WTC11 (cell line): ENCODE measurements at regions not wholly inside any gene's neighbourhood (a gene's known extent, or its start where the extent isn't known, plus 50 kb on each side); places are given as distances from the start of the nearest gene placed in this dataset.

Experiments used
- ATAC-seq: fragments of 200-7000 bp; cut with Tn5 transposase; 2 replicates; pipeline ENCODE4 v1.10.0; 2021; ENCODE audit warnings: mild to moderate bottlenecking, moderate library complexity
- CTCF ChIA-PET: fragments of 300-600 bp; sonication (Branson Sonifier 250); formaldehyde crosslinking; loops from one replicate; lab custom pipeline; 2021; ENCODE audit warnings: antibody characterized with exemption; lab: Charles Lee
- POLR2A ChIA-PET: fragments of 350-600 bp; sonication (Branson Sonifier 250); formaldehyde crosslinking; loops from one replicate; lab custom pipeline; 2021; ENCODE audit warnings: antibody characterized with exemption; lab: Charles Lee
- DNase-seq: peaks from one replicate; pipeline ENCODE4 v3.0.0; 2021; ENCODE audit warnings: low spot score
- H3K27ac Mint-ChIP-seq: 2 replicates; pipeline ENCODE4 v1.8.0; 2021; ENCODE audit warnings: mixed read lengths
- H3K27me3 Mint-ChIP-seq: 2 replicates; pipeline ENCODE4 v1.8.0; 2021; ENCODE audit warnings: low read depth, mild to moderate bottlenecking, moderate library complexity, mixed read lengths
- H3K36me3 Mint-ChIP-seq: 2 replicates; pipeline ENCODE4 v1.8.0; 2021; ENCODE audit warnings: mixed read lengths
- H3K4me1 Mint-ChIP-seq: 2 replicates; pipeline ENCODE4 v1.8.0; 2022; ENCODE audit warnings: mixed read lengths
- H3K4me3 Mint-ChIP-seq: 2 replicates; pipeline ENCODE4 v1.8.0; 2021; ENCODE audit warnings: mild to moderate bottlenecking, moderate library complexity, mixed read lengths
- H3K9me3 Mint-ChIP-seq: 2 replicates; pipeline ENCODE4 v1.8.0; 2021; ENCODE audit warnings: mixed read lengths
- EMX1 ChIP-seq: fragments of 250-450 bp; sonication (Bioruptor Pico); IDR thresholded peaks from 2 replicates; pipeline ENCODE4 v1.8.0; 2021; ENCODE audit warnings: mild to moderate bottlenecking
- FOXJ3 ChIP-seq: sonication (generic); formaldehyde crosslinking; IDR thresholded peaks from 2 replicates; pipeline ENCODE4 v1.9.0; 2021; ENCODE audit warnings: missing genetic modification reagents, mild to moderate bottlenecking, borderline replicate concordance
- FOXP1 ChIP-seq: sonication (generic); formaldehyde crosslinking; IDR thresholded peaks from 2 replicates; pipeline ENCODE4 v1.8.0; 2022; ENCODE audit warnings: missing genetic modification reagents, mild to moderate bottlenecking, moderate library complexity, borderline replicate concordance
- KAT7 ChIP-seq: sonication (generic); formaldehyde crosslinking; IDR thresholded peaks from 2 replicates; pipeline ENCODE4 v1.8.1; 2023; ENCODE audit warnings: missing genetic modification reagents, mild to moderate bottlenecking, borderline replicate concordance
- NR2C2 ChIP-seq: sonication (generic); formaldehyde crosslinking; IDR thresholded peaks from 2 replicates; pipeline ENCODE4 v1.8.0; 2022; ENCODE audit warnings: mild to moderate bottlenecking, missing genetic modification reagents
- RELA ChIP-seq: sonication (generic); formaldehyde crosslinking; IDR thresholded peaks from 2 replicates; pipeline ENCODE4 v1.8.1; 2022; ENCODE audit warnings: missing genetic modification reagents, mild to moderate bottlenecking, borderline replicate concordance
- SOX15 ChIP-seq: fragments of 250-450 bp; sonication (Bioruptor Pico); IDR thresholded peaks from 2 replicates; pipeline ENCODE4 v1.9.0; 2021; ENCODE audit warnings: mild to moderate bottlenecking
- ZNF138 ChIP-seq: sonication (generic); formaldehyde crosslinking; conservative IDR thresholded peaks from 2 replicates; pipeline ENCODE4 v1.8.1; 2022; ENCODE audit warnings: mild to moderate bottlenecking, moderate library complexity, missing genetic modification reagents
- ZNF281 ChIP-seq: sonication (generic); formaldehyde crosslinking; IDR thresholded peaks from 2 replicates; pipeline ENCODE4 v1.8.0; 2023; ENCODE audit warnings: mild to moderate bottlenecking, missing genetic modification reagents
- ZNF396 ChIP-seq: fragments of 250-450 bp; sonication (Bioruptor Pico); IDR thresholded peaks from 2 replicates; pipeline ENCODE4 v1.8.0; 2021; ENCODE audit warnings: mild to moderate bottlenecking, moderate library complexity, borderline replicate concordance
- ZNF512 ChIP-seq: sonication (generic); formaldehyde crosslinking; IDR thresholded peaks from 2 replicates; pipeline ENCODE4 v1.8.1; 2022; ENCODE audit warnings: missing genetic modification reagents, borderline replicate concordance
- ZNF532 ChIP-seq: fragments of 250-450 bp; sonication (Bioruptor Pico); IDR thresholded peaks from 2 replicates; pipeline ENCODE4 v1.9.0; 2021; ENCODE audit warnings: mild to moderate bottlenecking, borderline replicate concordance
- TF ChIP-seq, protein P1 (sequence below): sonication (generic); formaldehyde crosslinking; IDR thresholded peaks from 2 replicates; pipeline ENCODE4 v1.8.1; 2022; ENCODE audit warnings: mild to moderate bottlenecking, missing genetic modification reagents, moderate library complexity, borderline replicate concordance
- TF ChIP-seq, protein P2 (sequence below): sonication (generic); formaldehyde crosslinking; IDR thresholded peaks from 2 replicates; pipeline ENCODE4 v1.8.1; 2022; ENCODE audit warnings: mild to moderate bottlenecking, moderate library complexity, missing genetic modification reagents
- TF ChIP-seq, protein P3 (sequence below): fragments of 250-450 bp; sonication (Bioruptor Pico); IDR thresholded peaks from 2 replicates; pipeline ENCODE4 v1.9.0; 2021; ENCODE audit warnings: mild to moderate bottlenecking
- TF ChIP-seq, protein P4 (sequence below): sonication (generic); formaldehyde crosslinking; IDR thresholded peaks from 2 replicates; pipeline ENCODE4 v1.8.1; 2023; ENCODE audit warnings: mild to moderate bottlenecking, moderate library complexity, missing genetic modification reagents

DNA sequence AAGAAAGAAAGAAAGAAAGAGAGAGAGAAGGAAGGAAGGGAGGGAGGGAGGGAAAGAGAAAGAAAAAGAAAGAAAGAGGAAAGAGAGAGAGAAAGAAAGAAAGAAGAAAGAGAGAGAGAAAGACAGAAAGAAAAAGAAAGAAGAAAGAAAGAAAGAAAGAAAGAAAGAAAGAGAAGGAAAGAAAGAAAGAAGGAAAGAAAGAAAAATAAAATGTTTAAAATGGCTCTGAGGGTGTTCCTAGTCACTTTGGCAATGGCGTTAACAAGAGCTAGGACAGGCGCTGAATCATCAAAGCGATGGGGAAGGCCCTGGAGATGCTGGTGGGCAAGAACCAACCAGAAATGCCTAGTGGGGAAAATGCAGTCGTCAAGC, 77.8 kb upstream of the GPC1 start:
- H3K9me3 Mint-ChIP-seq: peaks cover 26% of the 10 kb centered on the region
- no peak for ATAC-seq
- POLR2A ChIA-PET: no interaction called here
- no peak for TF ChIP-seq ZNF532 (CRISPR knock-in tag)
- no peak for TF ChIP-seq RELA
- no peak for TF ChIP-seq FOXP1
- no peak for TF ChIP-seq ZNF396 (CRISPR knock-in tag)
- CTCF ChIA-PET: no interaction called here
- peaks cover 7% of the 10 kb centered on the region for H3K27me3 Mint-ChIP-seq
- no peak overlapping the region for H3K27ac Mint-ChIP-seq
- no peak for DNase-seq
- no peaks in the 10 kb centered on the region for H3K4me1 Mint-ChIP-seq
- H3K36me3 Mint-ChIP-seq: peaks cover 11% of the 10 kb centered on the region
- no peak overlapping the region for H3K4me3 Mint-ChIP-seq

GRCh38 chr2:240358080-240358479, 77.4 kb upstream of the GPC1 start:
- peaks cover 26% of the 10 kb centered on the region for H3K9me3 Mint-ChIP-seq
- H3K27me3 Mint-ChIP-seq: peaks cover 7% of the 10 kb centered on the region
- TF ChIP-seq, protein P1, sequence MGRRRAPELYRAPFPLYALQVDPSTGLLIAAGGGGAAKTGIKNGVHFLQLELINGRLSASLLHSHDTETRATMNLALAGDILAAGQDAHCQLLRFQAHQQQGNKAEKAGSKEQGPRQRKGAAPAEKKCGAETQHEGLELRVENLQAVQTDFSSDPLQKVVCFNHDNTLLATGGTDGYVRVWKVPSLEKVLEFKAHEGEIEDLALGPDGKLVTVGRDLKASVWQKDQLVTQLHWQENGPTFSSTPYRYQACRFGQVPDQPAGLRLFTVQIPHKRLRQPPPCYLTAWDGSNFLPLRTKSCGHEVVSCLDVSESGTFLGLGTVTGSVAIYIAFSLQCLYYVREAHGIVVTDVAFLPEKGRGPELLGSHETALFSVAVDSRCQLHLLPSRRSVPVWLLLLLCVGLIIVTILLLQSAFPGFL (CRISPR knock-in tag): no peak
- TF ChIP-seq ZNF281 (CRISPR knock-in tag) (no peak), FOXJ3 (CRISPR knock-in tag) (no peak)
- TF ChIP-seq, protein P2, sequence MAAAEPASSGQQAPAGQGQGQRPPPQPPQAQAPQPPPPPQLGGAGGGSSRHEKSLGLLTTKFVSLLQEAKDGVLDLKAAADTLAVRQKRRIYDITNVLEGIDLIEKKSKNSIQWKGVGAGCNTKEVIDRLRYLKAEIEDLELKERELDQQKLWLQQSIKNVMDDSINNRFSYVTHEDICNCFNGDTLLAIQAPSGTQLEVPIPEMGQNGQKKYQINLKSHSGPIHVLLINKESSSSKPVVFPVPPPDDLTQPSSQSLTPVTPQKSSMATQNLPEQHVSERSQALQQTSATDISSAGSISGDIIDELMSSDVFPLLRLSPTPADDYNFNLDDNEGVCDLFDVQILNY (CRISPR knock-in tag): no peak
- no peak overlapping the region for H3K27ac Mint-ChIP-seq
- ATAC-seq: no peak
- peaks cover 11% of the 10 kb centered on the region for H3K36me3 Mint-ChIP-seq
- H3K4me3 Mint-ChIP-seq: no peak overlapping the region
- ChIA-PET POLR2A (no interaction called here), CTCF (no interaction called here)
- DNase-seq: peak; percentile 11
- no peaks in the 10 kb centered on the region for H3K4me1 Mint-ChIP-seq

DNA sequence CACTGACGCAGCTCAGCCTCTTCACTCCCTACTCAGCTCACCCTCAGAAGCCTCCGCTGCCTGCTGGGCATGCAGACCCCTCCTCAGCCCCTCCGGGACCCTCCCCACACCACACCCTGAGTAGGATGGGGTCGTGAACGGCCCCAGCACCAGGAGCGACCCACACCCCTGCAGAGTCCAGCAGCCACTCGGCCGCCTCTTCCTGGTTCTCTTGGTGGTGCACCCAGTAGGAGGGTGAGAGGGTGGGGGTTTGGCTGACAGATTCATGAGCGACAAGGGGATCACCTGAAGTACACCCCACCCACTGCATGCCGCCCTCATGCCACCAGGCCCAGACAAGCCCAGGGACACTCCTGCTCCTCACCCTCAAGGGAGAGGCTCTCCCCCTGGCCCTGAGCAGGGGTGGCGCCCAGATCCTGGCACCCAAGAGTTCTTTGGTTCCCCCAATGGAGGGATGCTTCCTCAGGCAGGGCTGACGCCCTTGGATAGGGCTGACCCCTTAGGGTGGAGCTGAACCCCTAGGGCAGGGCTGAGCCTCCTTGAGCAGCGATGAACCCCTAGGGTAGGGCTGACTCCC, 76.6 kb upstream of the GPC1 start:
- Mint-ChIP-seq H3K27me3 (peaks cover 7% of the 10 kb centered on the region), H3K27ac (no peak overlapping the region), H3K4me1 (peaks cover 2% of the 10 kb centered on the region; the same call in 1 of the 2 replicates), H3K4me3 (no peak overlapping the region), H3K9me3 (peaks cover 26% of the 10 kb centered on the region), H3K36me3 (peaks cover 11% of the 10 kb centered on the region)
- ChIA-PET POLR2A (interaction anchor here (0.5 kb wide), 1 partner anchor 40 kb away, joined by 3 read pairs; no protein-coding TSS in a partner anchor), CTCF (no interaction called here)
- ATAC-seq (no peak), DNase-seq (peak; percentile 3)
- TF ChIP-seq, protein P3, sequence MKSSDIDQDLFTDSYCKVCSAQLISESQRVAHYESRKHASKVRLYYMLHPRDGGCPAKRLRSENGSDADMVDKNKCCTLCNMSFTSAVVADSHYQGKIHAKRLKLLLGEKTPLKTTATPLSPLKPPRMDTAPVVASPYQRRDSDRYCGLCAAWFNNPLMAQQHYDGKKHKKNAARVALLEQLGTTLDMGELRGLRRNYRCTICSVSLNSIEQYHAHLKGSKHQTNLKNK (CRISPR knock-in tag): no peak
- TF ChIP-seq EMX1: no peak
- TF ChIP-seq, protein P4, sequence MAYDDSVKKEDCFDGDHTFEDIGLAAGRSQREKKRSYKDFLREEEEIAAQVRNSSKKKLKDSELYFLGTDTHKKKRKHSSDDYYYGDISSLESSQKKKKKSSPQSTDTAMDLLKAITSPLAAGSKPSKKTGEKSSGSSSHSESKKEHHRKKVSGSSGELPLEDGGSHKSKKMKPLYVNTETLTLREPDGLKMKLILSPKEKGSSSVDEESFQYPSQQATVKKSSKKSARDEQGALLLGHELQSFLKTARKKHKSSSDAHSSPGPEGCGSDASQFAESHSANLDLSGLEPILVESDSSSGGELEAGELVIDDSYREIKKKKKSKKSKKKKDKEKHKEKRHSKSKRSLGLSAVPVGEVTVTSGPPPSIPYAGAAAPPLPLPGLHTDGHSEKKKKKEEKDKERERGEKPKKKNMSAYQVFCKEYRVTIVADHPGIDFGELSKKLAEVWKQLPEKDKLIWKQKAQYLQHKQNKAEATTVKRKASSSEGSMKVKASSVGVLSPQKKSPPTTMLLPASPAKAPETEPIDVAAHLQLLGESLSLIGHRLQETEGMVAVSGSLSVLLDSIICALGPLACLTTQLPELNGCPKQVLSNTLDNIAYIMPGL (CRISPR knock-in tag): no peak
- TF ChIP-seq NR2C2 (CRISPR knock-in tag): no peak
- TF ChIP-seq ZNF512 (CRISPR knock-in tag): no peak
- no peak for TF ChIP-seq SOX15 (CRISPR knock-in tag)
- no peak for TF ChIP-seq KAT7 (CRISPR knock-in tag)
- TF ChIP-seq ZNF138 (CRISPR knock-in tag): no peak
- TF ChIP-seq RELA: no peak
